Epithelial cell of proximal tubule (primary cell): ENCODE measurements at regions not wholly inside any gene's neighbourhood (a gene's known extent, or its start where the extent isn't known, plus 50 kb on each side); places are given as distances from the start of the nearest gene placed in this dataset.
"Not testable (repeated sequence)": the region's sequence is repeated elsewhere in the genome, so short reads cannot be mapped to it uniquely, and the experiment has no call there.

Source experiments
- DNase-seq: peaks from one replicate; pipeline ENCODE4 v3.0.0-alpha.2; 2011; ENCODE audit warnings: low read depth
- H3K4me3 ChIP-seq: 2 replicates; pipeline ENCODE4 v1.5.1; 2011; ENCODE audit warnings: low read depth, mild to moderate bottlenecking, low read length
- TF ChIP-seq, protein P1 (sequence below): conservative IDR thresholded peaks from 2 replicates; pipeline ENCODE4 v1.5.1; 2012; ENCODE audit warnings: low read depth, mild to moderate bottlenecking, low read length

DNA sequence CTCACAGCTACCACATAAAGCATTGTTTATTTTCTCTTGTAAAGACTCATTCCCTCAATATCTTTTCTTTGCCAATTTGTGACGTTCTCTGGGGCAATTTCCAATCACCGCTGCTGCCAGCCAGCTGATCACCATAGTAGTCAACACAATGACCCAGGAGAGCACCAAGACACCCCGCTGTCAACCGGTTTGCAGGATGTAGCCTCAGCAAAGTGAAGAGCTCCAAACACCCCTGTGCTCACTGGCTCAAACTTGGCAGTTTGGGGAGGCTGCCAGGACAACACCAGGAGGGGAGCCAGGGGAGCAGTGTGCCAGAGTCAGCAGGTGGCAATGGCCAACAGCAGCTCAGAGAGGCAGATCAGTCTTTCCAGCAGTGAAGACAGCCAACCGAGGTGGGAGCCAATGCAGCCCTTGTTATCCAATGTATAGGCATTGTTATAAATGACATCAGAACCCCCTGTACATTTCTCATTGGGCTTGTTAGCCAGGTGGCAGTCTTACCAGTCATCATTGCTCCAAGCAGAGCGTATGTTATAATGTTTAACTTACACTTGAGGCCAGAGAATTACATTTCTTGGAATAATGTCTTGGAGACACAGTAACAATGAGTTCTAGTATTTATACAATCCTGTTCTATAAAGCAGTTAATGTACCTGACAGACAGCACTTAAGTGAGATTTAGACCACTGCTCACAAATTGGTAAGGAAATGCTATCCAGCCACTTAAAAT is 274.9 kb upstream of the GK2 start:
- TF ChIP-seq, protein P1, sequence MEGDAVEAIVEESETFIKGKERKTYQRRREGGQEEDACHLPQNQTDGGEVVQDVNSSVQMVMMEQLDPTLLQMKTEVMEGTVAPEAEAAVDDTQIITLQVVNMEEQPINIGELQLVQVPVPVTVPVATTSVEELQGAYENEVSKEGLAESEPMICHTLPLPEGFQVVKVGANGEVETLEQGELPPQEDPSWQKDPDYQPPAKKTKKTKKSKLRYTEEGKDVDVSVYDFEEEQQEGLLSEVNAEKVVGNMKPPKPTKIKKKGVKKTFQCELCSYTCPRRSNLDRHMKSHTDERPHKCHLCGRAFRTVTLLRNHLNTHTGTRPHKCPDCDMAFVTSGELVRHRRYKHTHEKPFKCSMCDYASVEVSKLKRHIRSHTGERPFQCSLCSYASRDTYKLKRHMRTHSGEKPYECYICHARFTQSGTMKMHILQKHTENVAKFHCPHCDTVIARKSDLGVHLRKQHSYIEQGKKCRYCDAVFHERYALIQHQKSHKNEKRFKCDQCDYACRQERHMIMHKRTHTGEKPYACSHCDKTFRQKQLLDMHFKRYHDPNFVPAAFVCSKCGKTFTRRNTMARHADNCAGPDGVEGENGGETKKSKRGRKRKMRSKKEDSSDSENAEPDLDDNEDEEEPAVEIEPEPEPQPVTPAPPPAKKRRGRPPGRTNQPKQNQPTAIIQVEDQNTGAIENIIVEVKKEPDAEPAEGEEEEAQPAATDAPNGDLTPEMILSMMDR, result no peak
- DNase-seq, result no peak

DNA sequence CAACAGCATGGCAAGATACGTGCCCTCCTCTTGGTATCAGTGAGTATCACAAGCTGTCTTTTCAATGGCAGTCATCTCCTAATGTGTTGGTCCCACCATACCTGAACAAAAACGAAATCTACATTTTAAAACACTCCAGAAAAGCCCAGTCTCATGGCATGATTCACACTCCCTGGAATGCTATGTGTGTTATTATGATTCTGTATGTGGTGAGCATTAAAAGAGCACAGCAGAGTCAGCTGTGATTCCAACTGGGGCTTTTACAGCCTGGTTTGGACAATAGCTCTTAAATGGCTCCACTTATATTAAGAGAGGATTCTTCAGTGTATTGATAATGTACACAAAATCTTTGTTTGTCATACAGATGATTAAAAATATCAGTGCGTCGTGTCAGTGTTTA is 274.1 kb upstream of the GK2 start:
- H3K4me3 ChIP-seq, result no peak overlapping the region
- no peak for DNase-seq
- TF ChIP-seq, protein P1, result no peak

More for the DNA sequence above, 274.9 kb upstream of the GK2 start:
- no peak overlapping the region for H3K4me3 ChIP-seq

DNA sequence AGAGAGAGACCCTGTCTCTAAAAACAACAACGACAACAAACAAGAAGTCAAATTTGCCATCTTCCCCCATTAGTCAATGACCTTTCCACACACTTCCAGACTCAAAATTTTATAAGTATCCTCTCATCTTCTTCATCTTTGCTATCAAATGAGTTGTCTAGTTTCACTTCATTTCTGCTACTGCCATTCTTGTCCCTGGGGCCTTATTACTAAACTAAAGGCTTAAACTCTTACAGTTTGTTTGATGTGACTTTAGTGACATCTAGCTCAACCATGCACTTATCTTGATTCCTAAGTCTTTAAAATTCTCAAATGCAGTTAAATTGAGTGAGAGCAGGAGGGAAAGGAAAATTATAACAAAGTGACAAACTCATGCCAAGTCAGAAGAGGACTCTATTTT is 271.8 kb upstream of the GK2 start:
- no peak overlapping the region for H3K4me3 ChIP-seq
- TF ChIP-seq, protein P1, result no peak
- DNase-seq, result no peak

DNA sequence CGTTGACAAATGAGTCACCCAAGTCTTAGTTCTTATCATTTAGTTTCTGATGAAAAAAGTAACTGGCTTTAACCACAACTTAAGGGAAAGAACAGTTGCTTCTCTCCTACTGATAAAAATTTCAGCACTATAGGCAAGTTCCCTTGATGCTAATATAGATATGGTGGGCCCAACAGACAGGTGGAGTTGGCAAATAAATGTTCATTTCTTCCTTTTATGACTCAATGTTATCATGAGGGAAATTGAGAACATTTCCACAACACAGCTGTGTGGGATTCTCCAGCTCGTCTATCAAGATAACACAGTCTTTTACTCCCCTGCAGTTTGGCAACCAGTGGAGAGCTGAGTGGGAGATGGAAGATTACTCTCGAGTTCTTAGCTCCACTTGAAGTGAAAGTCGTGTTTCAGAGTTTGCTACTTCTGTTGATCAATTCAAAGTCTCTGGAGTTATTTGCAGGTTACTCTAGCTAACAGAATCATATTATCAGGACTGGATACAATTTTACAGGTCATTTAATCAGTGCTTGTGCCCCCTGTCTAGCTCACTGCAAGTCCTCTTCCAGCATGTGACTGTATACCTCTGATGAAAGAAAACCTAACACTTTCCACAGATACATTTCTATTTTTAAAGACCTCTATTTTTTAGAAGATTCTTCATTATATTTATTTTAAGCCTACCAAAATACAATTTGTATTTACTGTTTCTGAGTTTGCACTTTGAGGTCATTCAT is 270.6 kb upstream of the GK2 start:
- TF ChIP-seq, protein P1, result no peak
- no peak overlapping the region for H3K4me3 ChIP-seq
- no peak for DNase-seq

DNA sequence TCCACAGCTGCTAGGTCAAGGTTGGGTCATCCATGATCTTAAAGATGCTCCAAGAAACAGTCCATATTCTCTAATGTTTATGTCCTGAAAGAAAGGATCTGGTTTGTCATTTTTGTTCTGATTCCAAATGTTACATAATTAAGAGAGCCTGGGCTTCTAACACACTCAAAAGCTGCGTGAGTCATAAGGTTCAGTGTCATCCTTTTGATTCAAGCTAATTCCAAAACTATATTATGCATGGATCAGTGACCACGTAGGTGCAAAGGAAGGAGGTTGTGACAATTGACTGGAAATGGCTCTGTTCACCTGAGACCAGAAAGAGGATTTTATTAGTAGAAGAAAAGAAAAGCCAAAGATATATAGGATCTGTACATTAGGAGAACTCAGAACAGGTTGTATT is 268.7 kb upstream of the GK2 start:
- DNase-seq, result no peak
- TF ChIP-seq, protein P1, result no peak
- H3K4me3 ChIP-seq, result no peak overlapping the region

DNA sequence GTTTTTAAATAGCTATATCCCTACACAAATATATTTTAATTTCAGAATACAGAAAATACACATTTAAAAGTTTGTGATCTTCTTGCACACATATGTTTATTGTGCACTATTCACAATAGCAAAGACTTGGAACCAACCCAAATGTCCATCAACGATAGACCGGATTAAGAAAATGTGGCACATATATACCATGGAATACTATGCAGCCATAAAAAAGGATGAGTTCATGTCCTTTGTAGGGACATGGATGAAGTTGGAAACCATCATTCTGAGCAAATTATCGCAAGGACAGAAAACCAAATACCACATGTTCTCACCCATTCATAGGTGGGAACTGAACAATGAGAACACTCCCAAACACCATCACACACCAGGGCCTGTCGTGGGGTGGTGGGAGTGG is 266.9 kb upstream of the GK2 start:
- H3K4me3 ChIP-seq, DNase-seq: not testable (repeated sequence)

DNA sequence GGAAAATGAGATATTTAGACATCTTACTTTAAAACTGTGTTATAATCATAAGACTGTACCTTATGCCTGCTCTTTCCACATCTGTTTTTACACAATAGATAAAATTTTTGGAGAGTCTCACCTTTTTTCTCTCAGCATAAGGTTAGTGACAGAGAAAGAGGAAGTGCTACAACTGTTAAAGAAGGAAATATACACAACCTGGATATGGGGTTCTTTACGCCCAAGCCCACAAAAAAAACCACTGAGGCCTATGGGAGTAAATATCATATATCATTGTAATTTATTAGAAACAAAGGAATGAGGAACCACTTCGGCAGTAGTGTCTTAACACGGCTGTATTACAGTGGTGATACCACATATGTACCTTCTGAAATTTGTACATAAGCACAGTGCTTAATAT is 265.9 kb upstream of the GK2 start:
- no peak overlapping the region for H3K4me3 ChIP-seq
- DNase-seq, result no peak
- TF ChIP-seq, protein P1, result no peak
